HepG2 (cell line): ENCODE measurements at regions not wholly inside any gene's neighbourhood (a gene's known extent, or its start where the extent isn't known, plus 50 kb on each side); places are given as distances from the start of the nearest gene placed in this dataset.

Source experiments
- ATAC-seq: fragments of 200-7000 bp; cut with Tn5 transposase; 3 replicates; pipeline ENCODE4 v1.9.1; 2020; ENCODE audit warnings: mild to moderate bottlenecking, moderate library complexity
- BruUV-seq: library from RNA; stranded (reverse); fragments of 400-500 nt; replicated peaks from 2 replicates; lab custom pipeline; 2021; lab: Mats Ljungman, UMichigan
- CTCF ChIA-PET: fragments of 300-600 bp; formaldehyde crosslinking; extraction: SDS; loops from one replicate; lab custom pipeline; 2021; ENCODE audit warnings: low total read pairs, inconsistent platforms, low intra/inter-chr PET ratio; lab: Yijun Ruan, JAX
- POLR2A ChIA-PET: fragments of 350-600 bp; sonication (Branson Sonifier 250); formaldehyde crosslinking; loops from one replicate; lab custom pipeline; 2020; ENCODE audit warnings: antibody characterized with exemption, inconsistent platforms; lab: Yijun Ruan, JAX
- DNase-seq: peaks from one replicate; pipeline ENCODE4 v3.0.0-alpha.2; 2015; ENCODE audit warnings: low spot score
- FAIRE-seq: peaks from 3 replicates; lab custom pipeline; 2011; peaks lifted over from hg19 to GRCh38; lab: Jason Lieb, UNC
- H2AFZ ChIP-seq: one replicate; pipeline ENCODE4 v1.6.1; 2011; ENCODE audit warnings: low read length, inconsistent platforms
- H3K27ac ChIP-seq: fragments of 300-600 bp; 3 replicates; pipeline ENCODE4 v1.8.0; 2011; ENCODE audit warnings: mixed run types, mild to moderate bottlenecking, mixed read lengths, low read length, inconsistent platforms; ENCODE audit not compliant: insufficient read depth; ENCODE audit errors: extremely low read length
- H3K27me3 ChIP-seq, 2 experiments: fragments of 200-600 bp in 1 of 2; 2 replicates in 1 of 2; 3 replicates in 1 of 2; pipeline versions ENCODE4 v1.6.0 to v1.8.0; 2011; ENCODE audit warnings: low read length in 2 of 2, mild to moderate bottlenecking in 2 of 2, moderate library complexity in 2 of 2, inconsistent platforms in 1 of 2; ENCODE audit not compliant: insufficient read depth in 2 of 2, control insufficient read depth in 1 of 2
- H3K36me3 ChIP-seq, 2 experiments: fragments of 200-600 bp in 1 of 2; replicated peaks in 1 of 2; 2 replicates in 1 of 2; 3 replicates in 1 of 2; pipeline versions ENCODE4 v1.5.1 to v1.8.0; 2011; ENCODE audit warnings: low read length in 2 of 2, inconsistent platforms in 1 of 2; ENCODE audit not compliant: insufficient read depth in 2 of 2, control insufficient read depth in 1 of 2
- H3K4me1 ChIP-seq: 2 replicates; pipeline ENCODE4 v1.5.1; 2012; ENCODE audit warnings: low read length, inconsistent platforms; ENCODE audit not compliant: insufficient read depth
- H3K4me2 ChIP-seq: 2 replicates; pipeline ENCODE4 v1.6.0; 2011; ENCODE audit warnings: low read depth, low read length, inconsistent platforms
- H3K4me3 ChIP-seq, 3 experiments: fragments of 200-600 bp in 1 of 3; sonication (generic), shearing (Covaris generic) in 1 of 3; replicated peaks in 1 of 3; 2 replicates each; pipeline ENCODE4 v1.5.1; 2011 to 2016; ENCODE audit warnings: low read length in 3 of 3, inconsistent platforms in 2 of 3, low read depth in 2 of 3, mild to moderate bottlenecking in 2 of 3, control low read depth in 1 of 3, mixed read lengths in 1 of 3; ENCODE audit not compliant: insufficient read depth in 1 of 3
- H3K79me2 ChIP-seq: one replicate; pipeline ENCODE4 v1.6.1; 2011; ENCODE audit warnings: low read length, inconsistent platforms; ENCODE audit not compliant: insufficient read depth
- H3K9ac ChIP-seq: 2 replicates; pipeline ENCODE4 v1.6.0; 2011; ENCODE audit warnings: mild to moderate bottlenecking, low read depth, low read length, inconsistent platforms; ENCODE audit not compliant: insufficient read depth
- H3K9me3 ChIP-seq: 2 replicates; pipeline ENCODE4 v1.5.1; 2012; ENCODE audit warnings: mild to moderate bottlenecking, low read length
- H4K20me1 ChIP-seq: 2 replicates; pipeline ENCODE4 v1.6.0; 2011; ENCODE audit warnings: inconsistent platforms, mild to moderate bottlenecking, low read length, moderate library complexity; ENCODE audit not compliant: insufficient read depth
- HMGXB4 ChIP-seq, 2 experiments: sonication (generic) in 1 of 2; formaldehyde crosslinking in 1 of 2; IDR thresholded peaks; 2 replicates each; pipeline versions ENCODE4 v1.4.0 to v1.6.1; 2018 to 2020; ENCODE audit warnings: missing genetic modification reagents in 2 of 2, borderline replicate concordance in 1 of 2, low read depth in 1 of 2, mild to moderate bottlenecking in 1 of 2, missing biosample characterization in 1 of 2
- HOXA5 ChIP-seq: sonication (generic); formaldehyde crosslinking; IDR thresholded peaks from 2 replicates; pipeline ENCODE4 v1.4.0; 2020; ENCODE audit warnings: missing genetic modification reagents
- MED13 ChIP-seq: sonication (generic); formaldehyde crosslinking; IDR thresholded peaks from 2 replicates; pipeline ENCODE4 v1.5.0; 2020; ENCODE audit warnings: missing genetic modification reagents
- NAIF1 ChIP-seq: sonication (generic); formaldehyde crosslinking; IDR thresholded peaks from 2 replicates; pipeline ENCODE4 v1.5.0; 2020; ENCODE audit warnings: mild to moderate bottlenecking, missing genetic modification reagents, borderline replicate concordance
- SNRNP70 ChIP-seq: fragments of 200-400 bp; formaldehyde crosslinking; IDR thresholded peaks from 2 replicates; pipeline ENCODE4 v1.6.1; 2017; ENCODE audit warnings: mild to moderate bottlenecking, low read depth, low read length, moderate library complexity
- ZNF335 ChIP-seq: sonication (generic); formaldehyde crosslinking; IDR thresholded peaks from 2 replicates; pipeline ENCODE4 v1.4.0; 2020; ENCODE audit warnings: missing genetic modification reagents
- ZNF383 ChIP-seq: sonication (generic); formaldehyde crosslinking; IDR thresholded peaks from 2 replicates; pipeline ENCODE4 v1.4.0; 2020; ENCODE audit warnings: missing genetic modification reagents, mild to moderate bottlenecking, borderline replicate concordance
- in situ Hi-C: cut with HindIII; loops from 2 replicates; pipeline ENCODE4 v1.10.0; 2017; ENCODE audit warnings: low pct_unique_long_range_greater_than_20kb; ENCODE audit not compliant: extremely low pct_ligation_motif_present
- intact Hi-C: fragments of 100-400 bp; cut with micrococcal nuclease; formaldehyde crosslinking; loops from one replicate; pipeline ENCODE4 v1.10.0; 2022; ENCODE audit not compliant: unreplicated experiment
- TF ChIP-seq, protein P1 (sequence below): sonication (generic); formaldehyde crosslinking; IDR thresholded peaks from 2 replicates; pipeline ENCODE4 v1.5.0; 2020; ENCODE audit warnings: missing genetic modification reagents, mild to moderate bottlenecking, borderline replicate concordance
- TF ChIP-seq, protein P2 (sequence below): sonication (generic); formaldehyde crosslinking; IDR thresholded peaks from 2 replicates; pipeline ENCODE4 v1.8.1; 2023; ENCODE audit warnings: missing genetic modification reagents, inconsistent platforms, borderline replicate concordance

- TF ChIP-seq HMGXB4 (CRISPR knock-in tag; IDR thresholded peaks at IDR 0.05; ENCODE audit: borderline replicate concordance in 1 of 2, low read depth in 1 of 2), result no peak
- TF ChIP-seq, protein P1, sequence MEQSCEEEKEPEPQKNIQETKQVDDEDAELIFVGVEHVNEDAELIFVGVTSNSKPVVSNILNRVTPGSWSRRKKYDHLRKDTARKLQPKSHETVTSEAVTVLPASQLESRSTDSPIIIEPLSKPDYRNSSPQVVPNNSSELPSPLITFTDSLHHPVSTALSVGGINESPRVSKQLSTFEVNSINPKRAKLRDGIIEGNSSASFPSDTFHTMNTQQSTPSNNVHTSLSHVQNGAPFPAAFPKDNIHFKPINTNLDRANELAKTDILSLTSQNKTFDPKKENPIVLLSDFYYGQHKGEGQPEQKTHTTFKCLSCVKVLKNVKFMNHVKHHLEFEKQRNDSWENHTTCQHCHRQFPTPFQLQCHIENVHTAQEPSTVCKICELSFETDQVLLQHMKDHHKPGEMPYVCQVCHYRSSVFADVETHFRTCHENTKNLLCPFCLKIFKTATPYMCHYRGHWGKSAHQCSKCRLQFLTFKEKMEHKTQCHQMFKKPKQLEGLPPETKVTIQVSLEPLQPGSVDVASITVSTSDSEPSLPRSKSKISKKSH (CRISPR knock-in tag), result no peak
- no peak for TF ChIP-seq NAIF1 (CRISPR knock-in tag)
- no peak for TF ChIP-seq SNRNP70
- TF ChIP-seq ZNF335, result no peak
- no peak for TF ChIP-seq HOXA5 (CRISPR knock-in tag)
Measured at GRCh38 chr3:117170094-117170493, 460.5 kb downstream of the TUSC7 start (continued).

DNA sequence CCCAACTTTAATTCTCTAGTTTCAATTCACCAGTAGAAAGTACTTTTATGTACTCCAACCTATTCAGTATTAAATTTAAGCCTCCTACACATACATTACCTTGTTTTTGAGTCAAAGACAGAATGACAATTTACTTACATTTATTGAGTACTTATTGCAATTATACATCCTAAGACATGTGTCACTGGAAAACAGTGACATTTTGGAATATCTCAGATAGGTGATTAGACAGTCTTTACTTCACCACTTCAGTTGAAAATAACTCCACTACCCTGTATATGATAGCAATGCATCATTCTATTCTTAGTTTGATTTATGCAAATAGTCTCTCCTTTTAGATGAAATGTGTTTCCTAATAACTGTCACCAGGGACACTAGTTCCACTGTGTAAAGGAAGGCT, 461.5 kb downstream of the TUSC7 start:
- Histone ChIP-seq H4K20me1 (no peaks in the 10 kb centered on the region), H3K9ac (no peak overlapping the region), H3K36me3 (no peaks in the 10 kb centered on the region), H3K4me1 (no peaks in the 10 kb centered on the region), H3K27ac (no peak overlapping the region), H3K79me2 (no peaks in the 10 kb centered on the region)
- in situ Hi-C loops, result no loop called here
- POLR2A ChIA-PET, result no interaction called here
- BruUV-seq, result no TSS peak
- intact Hi-C loops, result no loop called here
- no peak for TF ChIP-seq NAIF1 (CRISPR knock-in tag)
- TF ChIP-seq, protein P2, sequence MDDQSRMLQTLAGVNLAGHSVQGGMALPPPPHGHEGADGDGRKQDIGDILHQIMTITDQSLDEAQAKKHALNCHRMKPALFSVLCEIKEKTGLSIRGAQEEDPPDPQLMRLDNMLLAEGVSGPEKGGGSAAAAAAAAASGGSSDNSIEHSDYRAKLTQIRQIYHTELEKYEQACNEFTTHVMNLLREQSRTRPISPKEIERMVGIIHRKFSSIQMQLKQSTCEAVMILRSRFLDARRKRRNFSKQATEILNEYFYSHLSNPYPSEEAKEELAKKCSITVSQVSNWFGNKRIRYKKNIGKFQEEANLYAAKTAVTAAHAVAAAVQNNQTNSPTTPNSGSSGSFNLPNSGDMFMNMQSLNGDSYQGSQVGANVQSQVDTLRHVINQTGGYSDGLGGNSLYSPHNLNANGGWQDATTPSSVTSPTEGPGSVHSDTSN (CRISPR knock-in tag), result no peak
- no peak for TF ChIP-seq MED13 (CRISPR knock-in tag)
- no peak for TF ChIP-seq ZNF383 (CRISPR knock-in tag)
- TF ChIP-seq, all 625 proteins: peak for 0
- no peak overlapping the region for H3K4me3 ChIP-seq
- CTCF ChIA-PET, result no interaction called here
- H2AFZ ChIP-seq, result no peak overlapping the region
- no peak for DNase-seq
- no peaks in the 10 kb centered on the region for H3K27me3 ChIP-seq
- no peak for ATAC-seq
- no peak for FAIRE-seq
- H3K4me2 ChIP-seq, result no peak overlapping the region
- no peaks in the 10 kb centered on the region for H3K9me3 ChIP-seq
